Type B pancreatic cell (in vitro differentiated cells): ENCODE measurements at regions not wholly inside any gene's neighbourhood (a gene's known extent, or its start where the extent isn't known, plus 50 kb on each side); places are given as distances from the start of the nearest gene placed in this dataset.

Source experiments
- DNase-seq: peaks from one replicate; pipeline ENCODE4 v3.0.0; 2021; ENCODE audit warnings: mixed read lengths; ENCODE audit not compliant: unreplicated experiment; ENCODE audit errors: extremely low spot score
- H3K27ac Mint-ChIP-seq: 2 replicates; pipeline ENCODE4 v1.8.0; 2021; ENCODE audit warnings: mild to moderate bottlenecking, mixed read lengths
- H3K27me3 Mint-ChIP-seq: 2 replicates; pipeline ENCODE4 v1.8.0; 2021; ENCODE audit warnings: mixed read lengths
- H3K36me3 Mint-ChIP-seq: 2 replicates; pipeline ENCODE4 v1.8.0; 2021; ENCODE audit warnings: mixed read lengths
- H3K4me1 Mint-ChIP-seq: one replicate; pipeline ENCODE4 v1.8.0; 2021; ENCODE audit warnings: mixed read lengths; ENCODE audit not compliant: unreplicated experiment
- H3K4me3 Mint-ChIP-seq: 2 replicates; pipeline ENCODE4 v1.8.0; 2021; ENCODE audit warnings: mild to moderate bottlenecking, mixed read lengths
- H3K9me3 Mint-ChIP-seq: 2 replicates; pipeline ENCODE4 v1.8.0; 2021; ENCODE audit warnings: mixed read lengths
- TF ChIP-seq, protein P1 (sequence below): fragments of 200-600 bp; sonication (generic); conservative IDR thresholded peaks from 2 replicates; pipeline ENCODE4 v1.5.0; 2021; ENCODE audit warnings: antibody characterized with exemption, mild to moderate bottlenecking

DNA sequence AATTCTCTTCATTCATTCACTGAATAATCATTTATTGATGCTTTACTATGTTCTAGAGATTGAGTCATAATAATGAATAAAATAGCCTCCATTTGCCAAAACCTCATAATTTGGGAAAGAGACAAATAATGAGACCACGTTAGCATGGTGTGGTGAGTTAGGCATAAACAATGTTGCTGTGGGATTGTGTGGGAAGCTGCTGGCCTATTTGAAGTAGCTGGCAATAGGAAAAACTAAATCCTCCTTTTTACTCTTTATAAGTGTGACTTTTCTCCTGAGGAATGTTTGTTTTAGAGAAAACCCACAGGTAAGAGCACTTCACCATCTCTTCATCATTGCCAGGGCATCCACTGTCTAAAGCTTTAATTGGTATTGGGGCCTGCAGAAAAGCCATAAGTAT, 95.3 kb downstream of the AREG start:
- DNase-seq: no peak
- TF ChIP-seq, protein P1, sequence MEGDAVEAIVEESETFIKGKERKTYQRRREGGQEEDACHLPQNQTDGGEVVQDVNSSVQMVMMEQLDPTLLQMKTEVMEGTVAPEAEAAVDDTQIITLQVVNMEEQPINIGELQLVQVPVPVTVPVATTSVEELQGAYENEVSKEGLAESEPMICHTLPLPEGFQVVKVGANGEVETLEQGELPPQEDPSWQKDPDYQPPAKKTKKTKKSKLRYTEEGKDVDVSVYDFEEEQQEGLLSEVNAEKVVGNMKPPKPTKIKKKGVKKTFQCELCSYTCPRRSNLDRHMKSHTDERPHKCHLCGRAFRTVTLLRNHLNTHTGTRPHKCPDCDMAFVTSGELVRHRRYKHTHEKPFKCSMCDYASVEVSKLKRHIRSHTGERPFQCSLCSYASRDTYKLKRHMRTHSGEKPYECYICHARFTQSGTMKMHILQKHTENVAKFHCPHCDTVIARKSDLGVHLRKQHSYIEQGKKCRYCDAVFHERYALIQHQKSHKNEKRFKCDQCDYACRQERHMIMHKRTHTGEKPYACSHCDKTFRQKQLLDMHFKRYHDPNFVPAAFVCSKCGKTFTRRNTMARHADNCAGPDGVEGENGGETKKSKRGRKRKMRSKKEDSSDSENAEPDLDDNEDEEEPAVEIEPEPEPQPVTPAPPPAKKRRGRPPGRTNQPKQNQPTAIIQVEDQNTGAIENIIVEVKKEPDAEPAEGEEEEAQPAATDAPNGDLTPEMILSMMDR: no peak

DNA sequence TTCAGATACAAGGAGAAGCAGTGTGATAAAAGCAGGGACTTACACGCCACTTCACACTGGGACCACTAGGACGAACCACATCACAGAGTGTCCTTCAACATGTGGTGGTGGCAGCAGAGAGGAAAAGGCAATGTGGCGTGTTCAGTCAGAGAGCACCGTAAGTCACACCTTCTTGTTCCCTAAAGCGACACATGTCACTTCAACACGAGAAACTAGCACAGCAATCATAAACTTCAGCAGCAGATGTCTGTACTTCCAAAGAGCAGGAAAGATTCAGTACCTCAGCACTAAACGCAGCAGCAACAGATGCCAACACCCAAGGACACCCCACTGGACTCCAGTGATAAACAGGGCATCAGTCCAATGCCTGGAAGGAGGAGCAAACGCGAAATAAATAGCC, 96.7 kb downstream of the AREG start:
- peak overlapping the region; percentile 21 for H3K4me3 Mint-ChIP-seq
- no peaks in the 10 kb centered on the region for H3K36me3 Mint-ChIP-seq
- no peak overlapping the region for H3K27ac Mint-ChIP-seq
- H3K9me3 Mint-ChIP-seq: no peaks in the 10 kb centered on the region
- TF ChIP-seq, protein P1: no peak
- DNase-seq: no peak
- peaks cover 6% of the 10 kb centered on the region for H3K4me1 Mint-ChIP-seq
- no peaks in the 10 kb centered on the region for H3K27me3 Mint-ChIP-seq

More for the DNA sequence above, 95.3 kb downstream of the AREG start:
- H3K9me3 Mint-ChIP-seq: no peaks in the 10 kb centered on the region
- H3K4me3 Mint-ChIP-seq: no peak overlapping the region
- H3K4me1 Mint-ChIP-seq: peaks cover 4% of the 10 kb centered on the region
- no peaks in the 10 kb centered on the region for H3K36me3 Mint-ChIP-seq
- H3K27ac Mint-ChIP-seq: no peak overlapping the region
- H3K27me3 Mint-ChIP-seq: no peaks in the 10 kb centered on the region

DNA sequence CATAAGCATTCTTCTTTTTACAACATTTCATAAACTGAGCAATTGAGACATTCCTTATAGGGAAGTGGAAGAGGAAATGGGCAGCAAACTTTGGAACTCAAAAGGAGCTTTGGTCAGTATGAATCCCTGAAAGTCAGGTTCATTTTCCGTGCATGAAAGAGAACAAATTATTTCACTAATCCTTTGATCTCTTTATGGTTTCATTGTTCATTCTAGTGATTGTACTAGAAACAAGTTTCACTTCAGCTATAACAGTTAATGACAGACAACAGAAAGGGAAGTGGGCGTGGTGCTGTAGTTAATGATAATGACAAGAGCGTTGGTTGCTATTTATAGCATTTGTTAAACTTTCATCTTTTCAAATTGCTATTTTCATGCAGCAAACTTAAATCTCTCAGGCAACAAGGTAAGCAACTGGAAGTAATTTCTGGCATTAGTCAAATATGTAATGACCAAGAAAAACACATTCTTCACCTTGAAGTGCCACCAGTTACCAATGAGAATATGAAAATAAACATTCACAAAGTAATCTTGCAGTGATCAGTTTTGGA, 98.4 kb downstream of the AREG start:
- no peaks in the 10 kb centered on the region for H3K9me3 Mint-ChIP-seq
- TF ChIP-seq, protein P1: no peak
- H3K36me3 Mint-ChIP-seq: no peaks in the 10 kb centered on the region
- no peaks in the 10 kb centered on the region for H3K27me3 Mint-ChIP-seq
- DNase-seq: no peak
- H3K4me3 Mint-ChIP-seq: no peak overlapping the region
- no peak overlapping the region for H3K27ac Mint-ChIP-seq
- peaks cover 9% of the 10 kb centered on the region for H3K4me1 Mint-ChIP-seq

DNA sequence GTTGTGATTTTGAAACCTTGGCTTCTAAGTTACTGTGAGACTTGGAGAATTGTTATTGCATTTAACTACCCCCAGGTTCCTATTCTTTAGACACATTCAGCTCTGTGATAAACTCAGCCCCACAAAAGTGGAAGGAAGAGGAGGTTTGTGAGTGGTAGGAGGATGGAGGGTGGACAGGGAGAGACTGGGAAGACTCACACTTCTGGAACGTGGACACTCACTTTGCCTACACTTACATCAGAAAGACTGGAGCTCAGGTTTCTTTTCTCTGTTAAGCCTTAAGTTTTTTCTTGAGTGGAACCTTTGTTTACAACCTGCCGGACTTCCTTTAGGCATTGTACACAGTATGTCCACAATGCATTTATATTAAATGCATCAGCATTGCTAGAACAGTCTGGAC, 99.0 kb downstream of the AREG start:
- no peaks in the 10 kb centered on the region for H3K36me3 Mint-ChIP-seq
- H3K4me3 Mint-ChIP-seq: no peak overlapping the region
- peaks cover 9% of the 10 kb centered on the region for H3K4me1 Mint-ChIP-seq
- no peak for DNase-seq
- no peaks in the 10 kb centered on the region for H3K27me3 Mint-ChIP-seq
- TF ChIP-seq, protein P1: no peak
- H3K27ac Mint-ChIP-seq: no peak overlapping the region
- H3K9me3 Mint-ChIP-seq: no peaks in the 10 kb centered on the region

DNA sequence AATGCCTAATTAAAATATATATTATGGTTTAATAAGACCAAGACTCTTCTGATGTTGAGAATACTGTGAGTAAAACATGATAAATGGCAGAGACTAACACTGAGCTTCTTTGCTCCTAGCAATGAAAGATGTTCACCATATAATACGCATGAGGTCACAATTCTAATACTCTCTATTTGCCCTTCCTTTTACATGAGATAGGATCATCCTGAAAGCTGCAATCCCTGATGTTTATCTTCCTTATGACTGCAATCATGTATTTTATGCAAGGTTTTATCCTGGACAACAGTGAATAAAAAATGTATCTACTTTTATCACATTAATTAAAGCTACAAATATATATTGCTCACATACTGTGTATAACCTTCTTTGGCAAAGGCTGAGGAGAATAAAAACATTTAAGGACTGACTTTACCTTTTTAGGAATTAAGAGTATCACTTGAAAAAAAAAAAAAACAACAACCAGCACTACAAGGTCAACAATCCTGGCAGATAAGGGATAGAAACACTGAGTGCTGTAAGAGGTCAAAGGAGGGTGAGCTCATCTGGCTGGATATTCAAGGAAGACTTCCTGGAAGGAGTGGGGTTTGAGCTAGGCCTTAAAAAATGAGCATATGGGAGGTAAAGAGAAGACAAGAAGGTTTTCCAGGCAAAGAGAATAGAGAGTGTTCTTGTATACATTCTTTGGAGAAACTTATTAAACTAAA, 99.9 kb downstream of the AREG start:
- Mint-ChIP-seq H3K4me3 (no peak overlapping the region), H3K4me1 (peaks cover 9% of the 10 kb centered on the region), H3K9me3 (no peaks in the 10 kb centered on the region), H3K36me3 (no peaks in the 10 kb centered on the region), H3K27me3 (no peaks in the 10 kb centered on the region), H3K27ac (no peak overlapping the region)
- DNase-seq: no peak
- TF ChIP-seq, protein P1: no peak
